DMS53 (cell line): ENCODE measurements at regions not wholly inside any gene's neighbourhood (a gene's known extent, or its start where the extent isn't known, plus 50 kb on each side); places are given as distances from the start of the nearest gene placed in this dataset.
"Not testable (repeated sequence)": the region's sequence is repeated elsewhere in the genome, so short reads cannot be mapped to it uniquely, and the experiment has no call there.

Experiments
- DNase-seq: peaks from one replicate; lab custom pipeline; 2025; lab: John Stamatoyannopoulos, UW

GRCh38 chr13:48844676-48845075 lies 131.0 kb upstream of the FNDC3A start:
- DNase-seq: no peak

DNA sequence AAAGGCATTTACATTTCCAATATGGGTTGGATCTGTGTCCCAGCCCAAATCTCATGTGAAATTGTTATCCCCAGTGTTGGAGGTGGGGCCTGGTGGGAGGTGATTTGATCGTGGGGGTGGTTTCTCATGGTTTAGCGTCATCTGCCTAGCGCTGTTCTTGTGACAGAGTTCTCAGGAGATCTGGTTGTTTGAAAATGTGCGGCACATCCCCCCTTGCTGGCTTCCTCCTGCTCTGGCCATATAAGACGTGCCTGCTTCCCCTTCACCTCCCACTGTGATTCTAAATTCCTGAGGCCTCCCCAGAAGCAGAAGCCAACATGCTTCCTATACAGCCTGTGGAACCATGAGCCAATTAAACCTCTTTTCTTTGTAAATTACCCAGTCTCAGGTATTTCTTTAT lies 126.2 kb upstream of the FNDC3A start:
- no peak for DNase-seq

DNA sequence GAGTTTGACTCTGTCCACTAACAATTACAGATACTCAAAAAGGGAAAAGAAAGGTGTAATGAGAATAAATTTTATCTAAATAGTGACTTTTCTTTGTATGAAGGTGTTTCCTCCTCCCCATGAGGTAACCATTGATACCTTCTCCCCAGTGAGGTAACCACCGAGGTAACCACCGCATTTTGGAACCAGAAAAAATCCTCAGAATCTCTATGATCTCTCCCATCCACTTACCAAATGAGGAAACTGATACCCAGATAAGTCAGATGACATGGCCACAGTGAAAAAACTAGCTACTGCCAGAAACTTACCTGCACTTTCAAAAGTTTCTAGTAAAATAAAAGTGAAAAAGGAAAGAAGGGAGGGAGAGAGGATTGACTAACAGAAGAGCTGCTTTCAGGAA lies 124.0 kb upstream of the FNDC3A start:
- no peak for DNase-seq

DNA sequence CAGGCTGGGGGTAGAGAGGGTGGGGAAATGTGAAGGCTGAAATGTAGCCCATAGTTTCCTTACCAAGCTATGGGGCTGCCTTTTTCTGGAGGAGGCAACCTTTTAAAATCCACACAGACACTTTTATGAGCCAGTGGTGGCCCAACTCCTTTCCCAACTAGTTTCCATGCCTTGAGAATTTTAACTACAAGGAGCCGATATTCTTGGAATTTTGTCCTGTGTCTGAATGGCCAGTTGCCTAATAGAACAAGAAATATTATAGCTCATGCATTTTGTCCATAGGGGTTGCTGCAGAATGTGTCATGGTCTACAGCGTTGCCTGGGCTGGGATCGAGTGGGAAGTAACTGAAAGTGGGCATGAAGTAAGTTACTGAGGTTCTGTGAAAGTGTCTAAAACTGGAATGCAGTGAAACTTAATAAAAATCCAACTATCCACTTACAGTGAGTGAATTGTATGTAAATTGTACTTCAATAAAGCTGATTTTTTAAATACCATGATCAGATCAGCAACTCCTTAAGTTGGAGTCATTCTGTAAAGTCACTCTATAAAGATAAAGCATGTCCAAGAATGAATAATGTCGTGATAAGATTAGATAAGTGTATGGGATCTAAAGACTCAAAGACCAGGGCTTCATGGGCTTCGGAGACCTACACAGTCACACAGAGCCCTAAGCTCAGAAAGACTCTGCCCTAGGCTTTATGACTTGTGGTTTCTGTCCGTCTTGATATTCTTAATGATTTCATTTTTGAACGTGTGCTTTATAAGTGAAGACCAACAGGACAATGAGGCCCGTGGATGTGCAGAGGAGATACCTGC lies 122.6 kb upstream of the FNDC3A start:
- DNase-seq: no peak

- no peak for DNase-seq
These were observed 122.0 kb upstream of the FNDC3A start for GRCh38 chr13:48853728-48854102.

- DNase-seq: no peak
These were observed 118.1 kb upstream of the FNDC3A start for GRCh38 chr13:48857576-48857975.

DNA sequence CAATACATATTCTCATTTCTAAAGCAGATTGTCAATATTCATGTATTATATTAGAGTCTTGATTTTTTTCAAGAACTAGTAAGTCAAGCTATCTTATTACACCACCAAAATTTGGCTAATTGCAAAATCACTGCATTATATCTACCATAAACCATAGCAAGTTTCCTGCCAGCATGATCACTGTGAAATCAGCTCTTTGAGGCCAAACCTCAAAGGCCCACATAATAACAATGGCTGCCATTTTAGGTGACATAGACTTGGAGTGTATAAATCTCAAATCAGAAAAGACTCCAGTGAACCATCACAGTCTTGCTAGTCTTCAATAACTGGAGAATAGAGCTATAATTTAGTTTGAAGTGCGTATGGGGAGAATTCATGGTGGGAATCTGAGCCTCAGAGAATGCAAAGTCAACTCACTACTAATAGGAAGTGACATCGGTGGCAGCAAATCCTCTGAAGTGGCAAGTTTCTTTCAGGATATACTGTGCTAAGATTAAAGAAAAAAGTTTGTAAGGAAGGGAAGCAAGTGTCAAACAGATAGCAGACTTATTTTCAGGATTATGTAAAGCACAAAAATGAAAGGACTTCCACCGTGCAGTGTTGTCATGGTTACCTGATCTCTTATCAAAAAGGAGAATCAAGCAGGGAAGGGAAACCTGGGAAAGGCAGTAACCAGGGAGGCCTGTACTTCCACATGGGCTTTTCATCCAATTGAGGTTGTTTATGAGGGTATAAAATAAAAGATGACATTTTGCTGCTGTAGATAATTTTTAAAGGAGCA lies 117.4 kb upstream of the FNDC3A start:
- no peak for DNase-seq

DNA sequence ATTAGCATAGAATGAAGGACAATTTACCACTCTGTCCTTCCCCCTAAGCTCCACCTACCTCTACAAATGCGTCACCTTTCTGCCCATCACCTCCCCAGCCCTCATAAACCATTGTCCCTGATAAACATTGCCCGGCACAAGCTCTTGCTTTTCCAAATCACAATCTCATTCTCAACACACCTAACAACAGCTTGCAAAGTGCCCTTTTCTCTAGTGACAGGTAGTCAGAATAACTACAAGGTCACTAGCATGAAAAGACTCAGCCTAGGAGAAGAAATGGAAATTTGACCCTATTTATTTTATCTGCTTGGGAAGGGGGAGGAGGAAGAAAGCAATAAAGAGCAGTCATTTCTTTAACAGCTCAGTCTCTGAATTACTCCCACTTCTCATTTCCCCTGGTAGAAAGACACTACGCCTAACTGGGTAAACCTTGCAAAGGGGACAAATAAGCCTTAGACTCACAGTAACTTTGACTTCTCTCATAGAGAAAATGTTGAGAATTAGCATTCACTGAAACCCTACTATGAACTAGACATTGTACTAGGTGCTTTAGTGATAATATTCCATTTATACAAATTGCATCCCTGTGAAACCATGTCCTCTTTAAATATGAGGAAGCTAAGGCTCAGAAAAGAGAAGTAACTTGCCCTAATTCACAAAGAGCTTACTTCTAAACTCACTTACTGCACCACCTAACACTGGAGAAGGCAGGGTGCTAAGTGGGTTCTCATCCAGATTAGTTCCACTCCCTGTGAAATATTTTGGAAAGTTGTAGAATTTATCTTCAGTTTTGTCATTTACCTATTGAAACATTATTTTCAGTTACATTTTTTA lies 116.2 kb upstream of the FNDC3A start:
- no peak for DNase-seq

DNA sequence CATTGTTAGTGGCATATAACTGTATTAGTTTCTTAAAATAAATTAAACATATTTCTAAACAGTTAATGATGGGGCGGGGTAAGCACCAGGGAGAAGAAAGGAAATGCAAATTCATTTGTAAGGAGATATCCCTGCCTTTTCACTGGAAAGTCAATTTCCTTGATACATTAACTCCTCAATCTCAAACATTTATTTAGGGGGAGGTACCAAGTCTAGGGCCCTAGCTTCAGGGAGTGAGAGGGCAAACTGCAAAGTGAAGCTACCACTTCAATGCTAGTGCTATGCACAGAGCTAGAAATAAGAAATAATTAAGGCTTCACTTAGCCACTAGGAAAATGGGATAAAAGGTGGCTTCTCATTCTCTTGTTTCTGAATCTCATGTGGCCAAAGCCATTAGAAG lies 115.3 kb upstream of the FNDC3A start:
- DNase-seq: no peak

DNA sequence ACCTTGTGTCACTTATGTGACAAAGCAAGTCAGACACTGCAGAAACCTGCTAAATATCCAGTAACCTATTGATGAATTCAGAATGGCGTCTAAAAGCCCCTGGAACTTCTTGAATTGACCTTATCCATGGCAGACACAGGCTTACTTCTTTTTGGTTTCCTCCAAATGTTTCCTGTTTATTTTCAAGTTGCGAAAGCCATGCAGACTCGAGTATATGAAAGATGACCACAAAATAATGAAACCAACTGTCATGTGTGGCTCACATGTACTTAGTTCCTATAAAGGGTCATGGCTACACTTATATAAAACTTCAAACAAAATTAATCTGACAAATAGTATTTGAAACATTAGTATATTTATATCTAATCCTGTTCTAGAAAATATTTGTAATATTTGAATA lies 113.1 kb upstream of the FNDC3A start:
- DNase-seq: no peak

DNA sequence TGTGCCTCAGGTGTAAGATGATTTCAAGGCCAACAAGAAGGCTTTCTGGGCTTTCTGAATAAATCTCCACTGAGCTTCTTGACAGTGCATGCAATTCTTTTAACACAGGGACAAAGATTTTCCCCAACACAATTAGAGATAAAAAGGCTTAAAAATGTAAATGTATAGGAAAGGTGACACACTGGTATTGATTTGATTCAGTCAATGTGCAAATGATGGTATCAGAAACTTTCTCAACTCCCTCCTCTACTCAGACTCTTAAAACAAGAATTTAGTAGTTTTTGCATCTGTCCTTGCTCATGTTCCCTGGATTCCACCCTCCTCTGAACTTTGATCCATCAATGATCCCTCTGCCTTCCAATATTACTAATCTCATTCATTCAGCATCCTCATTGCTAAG lies 111.6 kb upstream of the FNDC3A start:
- no peak for DNase-seq

DNA sequence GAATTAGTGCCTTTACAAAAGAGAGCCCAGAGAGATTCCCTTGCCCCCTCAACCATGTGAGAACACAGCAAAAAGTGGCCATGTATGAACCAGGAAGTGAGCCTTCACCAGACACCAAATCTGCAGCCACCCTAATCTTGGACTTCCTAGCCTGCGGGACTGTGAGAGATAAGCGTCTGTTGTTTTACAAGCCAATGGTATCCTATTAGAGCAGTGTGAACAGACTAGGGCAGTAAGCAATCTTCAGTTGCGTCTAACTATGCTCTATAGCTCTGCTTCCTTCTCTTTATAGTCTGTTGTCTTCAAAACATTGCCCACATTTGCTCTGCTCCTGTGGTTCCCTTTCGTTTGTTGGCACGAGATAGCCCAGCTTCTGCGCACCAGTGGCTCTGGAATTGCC lies 109.5 kb upstream of the FNDC3A start:
- no peak for DNase-seq

GRCh38 chr13:48873081-48873480 lies 102.6 kb upstream of the FNDC3A start:
- DNase-seq: no peak

DNA sequence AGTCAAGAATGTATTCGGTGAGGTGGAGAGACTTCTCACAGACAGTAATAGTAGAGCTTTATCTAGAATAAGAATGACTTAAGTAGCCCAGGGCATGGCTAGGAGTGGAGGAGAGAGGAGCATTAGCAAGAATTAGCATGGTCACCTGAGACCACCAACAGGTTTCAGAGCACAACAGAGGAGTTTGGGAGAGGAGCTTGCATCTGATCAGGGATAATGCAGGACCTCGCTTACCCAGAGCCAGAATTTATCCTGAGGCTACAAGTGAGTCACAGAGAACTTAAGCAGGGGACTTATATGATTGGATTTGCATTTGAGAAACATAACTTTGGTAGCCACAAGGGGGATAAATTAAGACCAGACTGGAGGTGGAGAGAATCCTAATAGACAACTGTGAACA lies 102.1 kb upstream of the FNDC3A start:
- no peak for DNase-seq

DNA sequence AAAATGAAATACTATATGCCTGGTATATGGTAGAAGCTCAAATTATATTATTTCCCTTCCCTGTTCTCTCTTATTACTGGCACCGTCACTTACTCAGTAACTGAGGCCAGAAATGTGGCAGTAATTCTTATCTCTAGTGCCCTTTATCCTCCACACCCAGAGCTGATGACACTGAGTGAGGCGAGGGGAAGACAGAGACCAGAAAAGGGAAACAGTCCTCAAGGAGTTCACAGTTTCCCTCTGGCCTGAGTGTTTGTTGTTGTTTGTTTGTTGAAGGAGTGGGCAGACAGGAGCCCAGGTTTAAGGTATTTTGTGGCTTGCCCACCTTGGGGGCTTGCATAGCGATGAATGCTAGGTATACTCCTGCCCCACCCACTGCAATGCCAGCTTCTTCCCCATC lies 101.5 kb upstream of the FNDC3A start:
- no peak for DNase-seq

GRCh38 chr13:48875047-48875446 lies 100.7 kb upstream of the FNDC3A start:
- DNase-seq: no peak

DNA sequence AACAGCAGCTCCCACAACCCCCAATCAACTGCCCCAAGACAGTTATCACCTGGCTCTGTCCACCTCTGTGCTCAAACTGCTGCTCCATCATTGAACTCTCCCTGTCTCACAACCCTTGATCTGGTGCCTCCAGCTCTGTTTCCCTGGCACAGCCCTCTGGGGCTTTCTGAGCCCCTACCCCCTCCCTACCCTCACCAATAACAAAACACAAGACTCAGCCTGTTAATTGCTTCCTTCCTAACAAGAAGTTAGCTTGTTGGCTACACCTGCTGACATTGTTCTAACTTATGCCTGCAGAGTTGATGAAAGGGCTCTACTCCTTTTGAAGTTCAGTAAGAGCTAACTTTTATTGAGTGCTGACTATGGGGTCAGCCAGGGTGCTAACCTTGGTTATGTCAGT lies 99.4 kb upstream of the FNDC3A start:
- no peak for DNase-seq

GRCh38 chr13:48879432-48879831 lies 96.3 kb upstream of the FNDC3A start:
- no peak for DNase-seq

GRCh38 chr13:48879854-48880253 lies 95.9 kb upstream of the FNDC3A start:
- DNase-seq: no peak

DNA sequence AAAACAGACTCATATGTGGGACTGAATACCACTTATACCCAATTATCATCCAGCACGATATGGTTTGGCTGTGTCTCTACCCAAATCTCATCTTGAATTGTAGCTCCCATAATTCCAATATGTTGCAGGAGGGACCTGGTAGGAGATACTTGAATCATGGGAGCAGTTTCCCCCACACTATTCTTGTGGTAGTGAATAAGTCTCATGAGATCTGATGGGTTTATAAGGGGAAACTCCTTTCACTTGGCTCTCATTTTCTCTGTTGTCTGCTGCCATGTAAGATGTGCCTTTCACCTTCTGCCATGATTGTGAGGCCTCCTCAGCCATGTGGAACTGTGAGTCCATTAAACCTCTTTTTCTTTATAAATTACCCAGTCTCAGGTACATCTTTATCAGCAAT lies 91.9 kb upstream of the FNDC3A start:
- DNase-seq: not testable (repeated sequence)

DNA sequence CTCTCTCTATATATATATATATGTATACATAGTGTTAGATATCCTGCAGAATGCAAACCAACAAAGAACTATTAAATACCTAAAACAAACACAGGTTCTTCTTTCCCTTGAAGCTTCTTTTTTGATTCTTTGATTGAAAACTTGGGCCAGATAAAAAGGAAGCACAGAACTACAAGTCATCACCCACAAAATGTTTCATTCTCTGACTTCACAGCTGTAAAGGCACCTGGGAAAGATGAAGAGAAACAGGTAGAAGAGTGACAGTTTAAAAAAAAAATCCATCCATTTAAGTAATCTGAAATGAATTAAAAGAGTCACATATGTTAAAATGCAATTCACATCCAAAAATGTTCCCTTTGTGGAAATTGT lies 90.7 kb upstream of the FNDC3A start:
- no peak for DNase-seq

DNA sequence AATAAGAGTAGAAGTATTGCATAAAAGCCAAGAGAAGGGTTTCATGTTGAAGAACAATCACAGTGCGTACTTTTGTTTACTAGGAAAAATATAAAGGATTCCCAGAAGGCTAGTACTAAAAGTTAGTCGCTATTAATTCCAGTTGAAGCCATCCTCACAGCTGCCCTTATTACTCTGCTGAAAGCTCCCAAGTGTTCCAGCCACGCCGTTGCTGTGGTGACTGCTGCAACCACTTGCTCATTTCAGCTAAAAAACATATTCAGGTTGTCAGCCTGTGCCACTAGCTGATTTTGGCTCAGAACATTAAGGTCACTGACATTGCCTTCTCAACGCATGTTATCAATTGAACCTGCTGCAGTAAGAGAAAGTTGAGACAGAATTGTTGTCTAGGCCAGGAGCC lies 87.1 kb upstream of the FNDC3A start:
- no peak for DNase-seq

- no peak for DNase-seq
These were observed 85.3 kb upstream of the FNDC3A start for GRCh38 chr13:48890391-48890790.
